ENCODE measurements at regions not wholly inside any gene's neighbourhood (a gene's known extent, or its start where the extent isn't known, plus 50 kb on each side); places are given as distances from the start of the nearest gene placed in this dataset.

GRCh38 chr13:23990455-23990854, 93.2 kb upstream of the C1QTNF9B start:
- ATAC-seq: no peak
- no peaks in the 10 kb centered on the region for H3K27me3 ChIP-seq
- intact Hi-C loops (cut with DNase I): no loop called here
- H3K4me3 ChIP-seq: no peak overlapping the region
- no peak for TF ChIP-seq CTCF (IDR thresholded peaks at IDR 0.05)
- no peaks in the 10 kb centered on the region for H3K36me3 ChIP-seq
- peaks cover 4% of the 10 kb centered on the region for H3K4me1 ChIP-seq
- H3K27ac ChIP-seq: no peak overlapping the region
- no peaks in the 10 kb centered on the region for H3K9me3 ChIP-seq
- no peak for DNase-seq

- Histone ChIP-seq H3K36me3 (no peaks in the 10 kb centered on the region), H3K9me3 (no peaks in the 10 kb centered on the region), H3K4me1 (peaks cover 4% of the 10 kb centered on the region), H3K27ac (no peak overlapping the region), H3K27me3 (no peaks in the 10 kb centered on the region), H3K4me3 (no peak overlapping the region)
- no peak for TF ChIP-seq CTCF (IDR thresholded peaks at IDR 0.05)
- DNase-seq (no peak), ATAC-seq (no peak)
- intact Hi-C loops (cut with DNase I): no loop called here
Measured at GRCh38 chr13:23991119-23991518, 93.8 kb upstream of the C1QTNF9B start.

GRCh38 chr13:23992781-23993679, 95.7 kb upstream of the C1QTNF9B start:
- Histone ChIP-seq H3K9me3 (no peaks in the 10 kb centered on the region), H3K27ac (no peak overlapping the region), H3K4me3 (no peak overlapping the region), H3K4me1 (peaks cover 4% of the 10 kb centered on the region), H3K36me3 (no peaks in the 10 kb centered on the region), H3K27me3 (no peaks in the 10 kb centered on the region)
- DNase-seq (no peak), ATAC-seq (peak; percentile 55)
- no peak for TF ChIP-seq CTCF (IDR thresholded peaks at IDR 0.05)
- intact Hi-C loops (cut with DNase I): no loop called here

DNA sequence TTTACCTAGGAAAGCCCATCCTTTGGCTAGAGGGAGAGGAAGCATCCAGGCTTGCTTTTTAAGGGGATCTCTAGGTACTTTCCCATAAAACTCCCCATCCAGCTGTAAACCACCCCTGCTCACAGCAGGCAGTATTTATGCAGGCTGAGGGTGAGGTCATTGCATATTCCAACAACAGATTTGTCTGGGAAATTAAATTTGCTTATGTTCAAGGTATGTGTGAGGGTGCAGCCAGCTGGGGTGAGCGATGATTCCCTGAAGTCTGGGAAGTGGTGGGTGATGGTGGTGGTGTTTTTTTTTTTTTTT, 96.3 kb upstream of the C1QTNF9B start:
- Histone ChIP-seq H3K9me3 (no peaks in the 10 kb centered on the region), H3K4me1 (peaks cover 4% of the 10 kb centered on the region), H3K27ac (no peak overlapping the region), H3K36me3 (no peaks in the 10 kb centered on the region), H3K4me3 (no peak overlapping the region), H3K27me3 (no peaks in the 10 kb centered on the region)
- TF ChIP-seq CTCF (IDR thresholded peaks at IDR 0.05): no peak
- DNase-seq: no peak
- no peak for ATAC-seq
- intact Hi-C loops (cut with DNase I): no loop called here

DNA sequence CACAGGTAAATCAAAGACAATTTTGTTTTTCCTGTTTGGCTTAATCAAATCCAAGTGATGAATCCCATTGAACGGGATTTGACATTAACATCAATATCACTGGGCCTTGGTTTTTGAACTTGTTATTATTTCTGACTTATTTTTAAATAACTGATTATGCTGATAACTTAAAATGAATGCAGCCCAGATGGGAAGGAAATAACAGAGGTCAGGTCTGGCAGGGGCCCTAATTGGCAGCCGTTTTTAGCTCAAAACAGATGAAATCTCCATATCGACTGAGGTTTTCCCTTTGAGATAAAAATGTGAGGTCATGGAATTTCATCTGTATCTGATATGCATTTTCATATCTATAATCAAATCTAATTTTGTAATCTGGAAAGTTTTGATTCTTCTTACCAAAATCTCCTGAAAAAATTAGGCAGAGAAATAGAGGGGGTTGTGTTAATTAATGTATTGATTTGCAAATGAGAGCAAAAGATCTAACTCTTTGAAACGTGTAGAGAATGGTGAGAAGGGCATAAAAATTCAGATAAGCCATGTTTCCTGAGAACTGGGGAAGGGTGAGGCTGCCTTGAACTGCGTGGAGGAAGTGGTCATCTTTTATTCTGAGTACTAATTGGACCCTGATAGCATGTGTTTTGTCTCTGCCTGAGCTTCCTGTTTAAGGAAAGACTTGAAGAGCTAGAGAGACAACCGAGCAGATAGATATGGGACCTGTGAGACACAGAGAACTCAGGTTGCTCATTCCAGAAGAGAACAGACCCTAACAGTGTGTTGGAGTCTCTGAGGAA, 98.2 kb upstream of the C1QTNF9B start:
- peak overlapping the region; percentile 26 for H3K27ac ChIP-seq
- H3K4me3 ChIP-seq: no peak overlapping the region
- no peak for DNase-seq
- peak; percentile 39 for ATAC-seq
- TF ChIP-seq CTCF (IDR thresholded peaks at IDR 0.05): no peak
- H3K4me1 ChIP-seq: peaks cover 4% of the 10 kb centered on the region
- H3K27me3 ChIP-seq: no peaks in the 10 kb centered on the region
- intact Hi-C loops (cut with DNase I): no loop called here
- H3K36me3 ChIP-seq: no peaks in the 10 kb centered on the region
- H3K9me3 ChIP-seq: no peaks in the 10 kb centered on the region

Measured in upper lobe of right lung (tissue), 1 donor.